Esophagus (tissue), 2 donors: ENCODE measurements at regions not wholly inside any gene's neighbourhood (a gene's known extent, or its start where the extent isn't known, plus 50 kb on each side); places are given as distances from the start of the nearest gene placed in this dataset.

Experiments used
- H3K27ac ChIP-seq, 2 donors: one replicate each; pipeline ENCODE4 v1.5.1; 2013; ENCODE audit warnings: low read depth in 2 of 2, mild to moderate bottlenecking in 2 of 2, inconsistent platforms in 1 of 2, low read length in 1 of 2, moderate library complexity in 1 of 2
- H3K27me3 ChIP-seq, 2 donors: one replicate each; pipeline ENCODE4 v1.6.1; 2013; ENCODE audit warnings: low read length in 2 of 2, control low read depth in 1 of 2, mild to moderate bottlenecking in 1 of 2; ENCODE audit not compliant: insufficient read depth in 2 of 2, control insufficient read depth in 1 of 2
- H3K36me3 ChIP-seq, 2 donors: one replicate each; pipeline ENCODE4 v1.6.1; 2013; ENCODE audit warnings: low read length in 1 of 2; ENCODE audit not compliant: control insufficient read depth in 2 of 2, insufficient read depth in 2 of 2
- H3K4me1 ChIP-seq, 2 donors: one replicate each; pipeline ENCODE4 v1.6.1; 2013; ENCODE audit warnings: low read length in 1 of 2; ENCODE audit not compliant: control insufficient read depth in 2 of 2, insufficient read depth in 2 of 2
- H3K4me3 ChIP-seq, 2 donors: one replicate each; pipeline ENCODE4 v1.5.1; 2013; ENCODE audit warnings: low read length in 2 of 2, mild to moderate bottlenecking in 2 of 2, low read depth in 1 of 2, moderate library complexity in 1 of 2
- H3K9me3 ChIP-seq, 2 donors: one replicate each; pipeline ENCODE4 v1.6.1; 2013; ENCODE audit warnings: mild to moderate bottlenecking in 2 of 2, low read depth in 1 of 2, low read length in 1 of 2, moderate library complexity in 1 of 2; ENCODE audit not compliant: control insufficient read depth in 2 of 2, insufficient read depth in 1 of 2
- WGBS, 2 donors: extraction: QIAGEN DNeasy Blood & Tissue Kit; methylation state at CpG; one replicate each; pipeline ENCODE4 v1.1.7; 2013; 5-methylcytosine and 5-hydroxymethylcytosine counted together
- donor health status: healthy with polysubstance abuse.
- donor health status: Bipolar disorder and iron deficiency.

- peaks cover 0 to 7% of the 10 kb centered on the region in 2 donors for H3K4me1 ChIP-seq
- whole genome bisulfite sequencing, 2 donors: 80 to 83% methylated on average over 4 of the region's 4 CpGs
Measured at GRCh38 chr6:2528156-2528555, 222.6 kb downstream of the MYLK4 start.

GRCh38 chr6:2526766-2527165, 224.0 kb downstream of the MYLK4 start:
- H3K27me3 ChIP-seq: no peaks in the 10 kb centered on the region
- 73 to 78% methylated on average over 3 of the region's 3 CpGs for WGBS, 2 donors

More at GRCh38 chr6:2528156-2528555, 222.6 kb downstream of the MYLK4 start:
- no peak overlapping the region for H3K4me3 ChIP-seq
- peaks cover 0 to 4% of the 10 kb centered on the region in 2 donors for H3K9me3 ChIP-seq
- no peaks in the 10 kb centered on the region for H3K36me3 ChIP-seq
- no peaks in the 10 kb centered on the region for H3K27me3 ChIP-seq
- H3K27ac ChIP-seq: no peak overlapping the region

GRCh38 chr6:2524090-2524489, 226.6 kb downstream of the MYLK4 start:
- Histone ChIP-seq H3K27me3 (no peaks in the 10 kb centered on the region), H3K4me3 (no peak overlapping the region), H3K36me3 (no peaks in the 10 kb centered on the region), H3K27ac (no peak overlapping the region), H3K4me1 (peaks cover 0 to 2% of the 10 kb centered on the region in 2 donors), H3K9me3 (peaks cover 0 to 8% of the 10 kb centered on the region in 2 donors)

More at GRCh38 chr6:2526766-2527165, 224.0 kb downstream of the MYLK4 start:
- Histone ChIP-seq H3K9me3 (peaks cover 0 to 4% of the 10 kb centered on the region in 2 donors), H3K36me3 (no peaks in the 10 kb centered on the region), H3K4me3 (no peak overlapping the region), H3K4me1 (peaks cover 0 to 9% of the 10 kb centered on the region in 2 donors), H3K27ac (no peak overlapping the region)

- peak overlapping the region; percentile 60 to 66 for H3K27ac ChIP-seq
- peaks cover 0 to 2% of the 10 kb centered on the region in 2 donors for H3K4me1 ChIP-seq
- H3K36me3 ChIP-seq: no peaks in the 10 kb centered on the region
- H3K4me3 ChIP-seq: no peak overlapping the region
- H3K27me3 ChIP-seq: no peaks in the 10 kb centered on the region
- WGBS, 2 donors: 47 to 60% methylated on average over 3 of the region's 3 CpGs
- peaks cover 0 to 8% of the 10 kb centered on the region in 2 donors for H3K9me3 ChIP-seq
Measured at GRCh38 chr6:2523061-2523460, 227.7 kb downstream of the MYLK4 start.

- H3K27ac ChIP-seq: peak overlapping the region; percentile 60 to 66
- peaks cover 0 to 2% of the 10 kb centered on the region in 2 donors for H3K4me1 ChIP-seq
- no peaks in the 10 kb centered on the region for H3K36me3 ChIP-seq
- 47 to 52% methylated on average over 7 of the region's 7 CpGs for WGBS, 2 donors
- H3K4me3 ChIP-seq: no peak overlapping the region
- H3K27me3 ChIP-seq: no peaks in the 10 kb centered on the region
- H3K9me3 ChIP-seq: peaks cover 0 to 8% of the 10 kb centered on the region in 2 donors
Measured at GRCh38 chr6:2522521-2522920, 228.2 kb downstream of the MYLK4 start.

- Histone ChIP-seq H3K27me3 (peaks cover 0 to 4% of the 10 kb centered on the region in 2 donors), H3K4me3 (no peak overlapping the region), H3K36me3 (no peaks in the 10 kb centered on the region), H3K9me3 (peaks cover 0 to 4% of the 10 kb centered on the region in 2 donors), H3K27ac (no peak overlapping the region), H3K4me1 (peaks cover 0 to 2% of the 10 kb centered on the region in 2 donors)
- 79 to 83% methylated on average over 7 of the region's 7 CpGs for WGBS, 2 donors
Measured at GRCh38 chr6:2517855-2518473, 232.8 kb downstream of the MYLK4 start.

GRCh38 chr6:2517401-2517800, 233.3 kb downstream of the MYLK4 start:
- no peak overlapping the region for H3K4me3 ChIP-seq
- WGBS, 2 donors: 86% methylated on average over 3 of the region's 3 CpGs

GRCh38 chr6:2516059-2516458, 234.7 kb downstream of the MYLK4 start:
- H3K9me3 ChIP-seq: peaks cover 0 to 4% of the 10 kb centered on the region in 2 donors
- no peaks in the 10 kb centered on the region for H3K36me3 ChIP-seq
- 78 to 86% methylated on average over 6 of the region's 6 CpGs for WGBS, 2 donors
- peaks cover 0 to 4% of the 10 kb centered on the region in 2 donors for H3K27me3 ChIP-seq
- H3K27ac ChIP-seq: no peak overlapping the region
- no peak overlapping the region for H3K4me3 ChIP-seq
- H3K4me1 ChIP-seq: no peaks in the 10 kb centered on the region

More at GRCh38 chr6:2517401-2517800, 233.3 kb downstream of the MYLK4 start:
- H3K4me1 ChIP-seq: no peaks in the 10 kb centered on the region
- peaks cover 0 to 4% of the 10 kb centered on the region in 2 donors for H3K27me3 ChIP-seq
- no peaks in the 10 kb centered on the region for H3K36me3 ChIP-seq
- peaks cover 0 to 4% of the 10 kb centered on the region in 2 donors for H3K9me3 ChIP-seq
- no peak overlapping the region for H3K27ac ChIP-seq

- peaks cover 0 to under 1% of the 10 kb centered on the region in 2 donors for H3K9me3 ChIP-seq
- H3K4me1 ChIP-seq: no peaks in the 10 kb centered on the region
- no peaks in the 10 kb centered on the region for H3K36me3 ChIP-seq
- WGBS, 2 donors: 46 to 69% methylated on average over 15 of the region's 15 CpGs
- no peak overlapping the region for H3K4me3 ChIP-seq
- peaks cover 0 to 4% of the 10 kb centered on the region in 2 donors for H3K27me3 ChIP-seq
- no peak overlapping the region for H3K27ac ChIP-seq
Measured at GRCh38 chr6:2514965-2515543, 235.7 kb downstream of the MYLK4 start.

- Histone ChIP-seq H3K4me3 (no peak overlapping the region), H3K27ac (no peak overlapping the region), H3K36me3 (no peaks in the 10 kb centered on the region), H3K27me3 (peaks cover 0 to 4% of the 10 kb centered on the region in 2 donors), H3K9me3 (no peaks in the 10 kb centered on the region), H3K4me1 (no peaks in the 10 kb centered on the region)
- 86 to 90% methylated on average over 5 of the region's 5 CpGs for WGBS, 2 donors
Measured at GRCh38 chr6:2512802-2513201, 237.9 kb downstream of the MYLK4 start.
